ENCODE measurements at regions not wholly inside any gene's neighbourhood (a gene's known extent, or its start where the extent isn't known, plus 50 kb on each side); places are given as distances from the start of the nearest gene placed in this dataset.

GRCh38 chr16:13342675-13343074, 441.3 kb downstream of the SHISA9 start:
- no peak overlapping the region for H3K4me2 ChIP-seq (ENCODE audit: insufficient read depth, low read length)
- no peaks in the 10 kb centered on the region for H4K20me1 ChIP-seq (replicated peaks; ENCODE audit: control insufficient read depth, extremely low read depth, insufficient read depth, low read length)
- intact Hi-C loops (cut with micrococcal nuclease) (no loop called here), dilution Hi-C loops (cut with MboI; ENCODE audit: extremely low pct_ligation_motif_present, low sequenced_read_pairs) (no loop called here)
- H3K4me3 ChIP-seq (replicated peaks in 1 of 3; ENCODE audit: insufficient read depth in 1 of 3, low read depth in 1 of 3, low read length in 3 of 3) = no peak overlapping the region
- DNase-seq (ENCODE audit: low read depth, low spot score) (no peak), FAIRE-seq (no peak)
- no peaks in the 10 kb centered on the region for H3K27me3 ChIP-seq (ENCODE audit: control insufficient read depth in 2 of 2, insufficient read depth in 2 of 2, low read length in 2 of 2)
- ChIA-PET POLR2A (no interaction called here), CTCF (no interaction called here)
- H3K9me3 ChIP-seq (replicated peaks; ENCODE audit: control insufficient read depth, insufficient read depth, low read length) = peaks cover 4% of the 10 kb centered on the region
- no peaks in the 10 kb centered on the region for H3K4me1 ChIP-seq (ENCODE audit: control insufficient read depth, extremely low read depth, insufficient read depth, low read length)
- H3K36me3 ChIP-seq (ENCODE audit: control insufficient read depth in 2 of 2, extremely low read depth in 1 of 2, insufficient read depth in 2 of 2, low read length in 2 of 2) = no peaks in the 10 kb centered on the region
- H3K27ac ChIP-seq (ENCODE audit: insufficient read depth, low read depth, low read length) = no peak overlapping the region
- H2AFZ ChIP-seq (ENCODE audit: low read depth, low read length) = no peak overlapping the region
- no TSS peak for BruUV-seq (replicated peaks)
- H3K79me2 ChIP-seq (ENCODE audit: control insufficient read depth, insufficient read depth, low read length) = no peaks in the 10 kb centered on the region
- no peaks in the 10 kb centered on the region for H3K9me1 ChIP-seq (replicated peaks; ENCODE audit: control insufficient read depth, extremely low read depth, insufficient read depth, low read length)
- TF ChIP-seq EZH2 (IDR thresholded peaks at IDR 0.05; ENCODE audit: borderline replicate concordance, low read depth, low read length, severe bottlenecking) (no peak), POLR2AphosphoS5 (IDR thresholded peaks at IDR 0.05; ENCODE audit: insufficient read depth, low read depth, low read length) (no peak), POLR2A (IDR thresholded peaks at IDR 0.05; ENCODE audit: low read depth, low read length) (no peak), FOS (IDR thresholded peaks at IDR 0.05; ENCODE audit: borderline replicate concordance, insufficient read depth, low read length) (no peak), CTCF (IDR thresholded peaks at IDR 0.05; ENCODE audit: extremely low read depth in 1 of 2, insufficient read depth in 1 of 2, low read depth in 1 of 2, low read length in 2 of 2) (no peak), GATA2 (IDR thresholded peaks at IDR 0.05; ENCODE audit: insufficient read depth, insufficient read length, low read depth, low read length) (no peak), JUN (IDR thresholded peaks at IDR 0.05; ENCODE audit: borderline replicate concordance, insufficient read depth, insufficient read length, low read depth) (no peak), MAX (IDR thresholded peaks at IDR 0.05; ENCODE audit: insufficient read depth, insufficient read length) (no peak), MYC (IDR thresholded peaks at IDR 0.05; ENCODE audit: low read depth, low read length) (no peak)
- no peak overlapping the region for H3K9ac ChIP-seq (replicated peaks; ENCODE audit: extremely low read depth, insufficient read depth, low read length)

All from endothelial cell of umbilical vein (primary cell).